HG03521 (cell line): ENCODE measurements at regions not wholly inside any gene's neighbourhood (a gene's known extent, or its start where the extent isn't known, plus 50 kb on each side); places are given as distances from the start of the nearest gene placed in this dataset.

ENCODE experiments used
- ATAC-seq: cut with Tn5 transposase; IDR thresholded peaks from one replicate; pipeline ENCODE4 v1.9.1; 2021; ENCODE audit warnings: mild to moderate bottlenecking, moderate library complexity; ENCODE audit not compliant: unreplicated experiment

- no peak for ATAC-seq
Measured at GRCh38 chr2:212873256-212873655, 278.2 kb downstream of the IKZF2 start.

GRCh38 chr2:212871597-212871996 lies 279.8 kb downstream of the IKZF2 start:
- no peak for ATAC-seq

GRCh38 chr2:212864186-212864585 lies 287.2 kb downstream of the IKZF2 start:
- ATAC-seq, result no peak

GRCh38 chr2:212863185-212863588 lies 288.2 kb downstream of the IKZF2 start:
- no peak for ATAC-seq

- no peak for ATAC-seq
Measured at GRCh38 chr2:212858496-212858895, 292.9 kb downstream of the IKZF2 start.

GRCh38 chr2:212854771-212855170 lies 296.6 kb downstream of the IKZF2 start:
- no peak for ATAC-seq

- no peak for ATAC-seq
Measured at GRCh38 chr2:212854116-212854515, 297.3 kb downstream of the IKZF2 start.

- ATAC-seq, result no peak
Measured at GRCh38 chr2:212845941-212846340, 305.5 kb downstream of the IKZF2 start.

- no peak for ATAC-seq
Measured at GRCh38 chr2:212843409-212844199, 305.0 kb upstream of the ERBB4 start.

GRCh38 chr2:212842544-212843185 lies 304.1 kb upstream of the ERBB4 start:
- ATAC-seq, result no peak

GRCh38 chr2:212841460-212841859 lies 302.9 kb upstream of the ERBB4 start:
- no peak for ATAC-seq

GRCh38 chr2:212832211-212833195 lies 293.9 kb upstream of the ERBB4 start:
- no peak for ATAC-seq

GRCh38 chr2:212831671-212832199 lies 293.1 kb upstream of the ERBB4 start:
- ATAC-seq, result no peak

- no peak for ATAC-seq
Measured at GRCh38 chr2:212816267-212816666, 277.7 kb upstream of the ERBB4 start.

- ATAC-seq, result no peak
Measured at GRCh38 chr2:212815453-212815852, 276.9 kb upstream of the ERBB4 start.

- no peak for ATAC-seq
Measured at GRCh38 chr2:212814941-212815340, 276.3 kb upstream of the ERBB4 start.

GRCh38 chr2:212811921-212812320 lies 273.3 kb upstream of the ERBB4 start:
- no peak for ATAC-seq

GRCh38 chr2:212811036-212811805 lies 272.6 kb upstream of the ERBB4 start:
- no peak for ATAC-seq

- ATAC-seq, result no peak
Measured at GRCh38 chr2:212797484-212798205, 259.0 kb upstream of the ERBB4 start.

GRCh38 chr2:212794471-212794870 lies 255.9 kb upstream of the ERBB4 start:
- ATAC-seq, result no peak
